ENCODE measurements at regions not wholly inside any gene's neighbourhood (a gene's known extent, or its start where the extent isn't known, plus 50 kb on each side); places are given as distances from the start of the nearest gene placed in this dataset.

- CTCF ChIA-PET, result no interaction called here
- in situ Hi-C loops (cut with MboI), result no loop called here
- H3K4me1 ChIP-seq (ENCODE audit: control insufficient read depth, insufficient read depth, low read length), result no peaks in the 10 kb centered on the region
- H3K79me2 ChIP-seq (ENCODE audit: control insufficient read depth, insufficient read depth, low read length), result no peaks in the 10 kb centered on the region
- H3K4me3 ChIP-seq, result no peak overlapping the region
- H4K20me1 ChIP-seq (ENCODE audit: control insufficient read depth, insufficient read depth), result no peaks in the 10 kb centered on the region
- FAIRE-seq, result no peak
- H3K9ac ChIP-seq (ENCODE audit: control insufficient read depth, insufficient read depth, low read length), result no peak overlapping the region
- SMC1A ChIA-PET (ENCODE audit: uncharacterized antibody, unreplicated experiment), result interaction anchor here (1.3 kb wide), 1 partner anchor 10 kb away, joined by 3 read pairs; no protein-coding TSS in a partner anchor
- ATAC-seq, result no peak
- no peak for DNase-seq (ENCODE audit: low read depth, low spot score)
- POLR2A ChIA-PET, result no interaction called here
- H3K4me2 ChIP-seq (ENCODE audit: control insufficient read depth, insufficient read depth), result no peak overlapping the region
- H3K27me3 ChIP-seq (replicated peaks in 1 of 2; ENCODE audit: control insufficient read depth in 2 of 2, insufficient read depth in 2 of 2, low read length in 1 of 2), result no peaks in the 10 kb centered on the region
- RAD21 ChIA-PET (ENCODE audit: unreplicated experiment), result no interaction called here
- no TSS peak for BruUV-seq (replicated peaks)
- H3K9me3 ChIP-seq (replicated peaks; ENCODE audit: control insufficient read depth, insufficient read depth, low read length), result no peaks in the 10 kb centered on the region
- intact Hi-C loops (cut with micrococcal nuclease; ENCODE audit: unreplicated experiment), result no loop called here
- H2AFZ ChIP-seq (ENCODE audit: control insufficient read depth, low read depth, low read length), result no peak overlapping the region
- no peak overlapping the region for H3K27ac ChIP-seq (ENCODE audit: control insufficient read depth, insufficient read depth)
- 82% methylated on average over 1 of the region's 1 CpG for WGBS (ENCODE audit: insufficient coverage, insufficient replicate concordance, low lambda C conversion rate, missing lambda C conversion rate)
- no peaks in the 10 kb centered on the region for H3K36me3 ChIP-seq (ENCODE audit: control insufficient read depth in 2 of 2, insufficient read depth in 2 of 2, low read length in 1 of 2)
- TF ChIP-seq WRNIP1 (IDR thresholded peaks at IDR 0.05; ENCODE audit: borderline replicate concordance, low read depth, low read length) (no peak), SIX5 (IDR thresholded peaks at IDR 0.05; ENCODE audit: low read depth, low read length, severe bottlenecking) (no peak), USF1 (IDR thresholded peaks at IDR 0.05; ENCODE audit: borderline replicate concordance, extremely low read length, insufficient read depth, low read depth, low read length) (no peak), BHLHE40 (IDR thresholded peaks at IDR 0.05; ENCODE audit: borderline replicate concordance in 1 of 2, low read depth in 2 of 2, low read length in 1 of 2) (no peak), LARP7 (IDR thresholded peaks at IDR 0.05) (no peak), MYB (IDR thresholded peaks at IDR 0.05; ENCODE audit: borderline replicate concordance, low read depth, low read length) (no peak), EZH2 (IDR thresholded peaks at IDR 0.05; ENCODE audit: borderline replicate concordance, control insufficient read depth, low read depth, low read length) (no peak), RFX5 (IDR thresholded peaks at IDR 0.05; ENCODE audit: low read depth, low read length) (no peak), NRF1 (conservative IDR thresholded peaks at IDR 0.05; ENCODE audit: low read depth, low read length) (no peak), PKNOX1 (IDR thresholded peaks at IDR 0.05) (no peak), NFYA (IDR thresholded peaks at IDR 0.05; ENCODE audit: borderline replicate concordance, low read depth, low read length) (no peak)
Measured at GRCh38 chr5:26181582-26181981, 856.8 kb downstream of the CDH9 start.
